Thyroid gland (tissue), 4 donors: ENCODE measurements at regions not wholly inside any gene's neighbourhood (a gene's known extent, or its start where the extent isn't known, plus 50 kb on each side); places are given as distances from the start of the nearest gene placed in this dataset.

Experiments
- DNase-seq, 2 donors: peaks; one replicate each; pipeline ENCODE4 v3.0.0-alpha.2; 2019
- H3K27ac ChIP-seq, 3 donors: fragments of 200-600 bp; sonication (generic); 1 replicate in 2 of 3; 2 replicates in 1 of 3; pipeline ENCODE4 v1.5.1; 2016 to 2019; ENCODE audit warnings: mild to moderate bottlenecking in 1 of 3, moderate library complexity in 1 of 3
- H3K27me3 ChIP-seq: fragments of 200-600 bp; sonication (generic); one replicate; pipeline ENCODE4 v1.5.1; 2019
- H3K36me3 ChIP-seq, 2 donors: fragments of 200-600 bp; sonication (generic); one replicate each; pipeline ENCODE4 v1.5.1; 2016 to 2019
- H3K4me1 ChIP-seq, 2 donors: fragments of 200-600 bp; sonication (generic); one replicate each; pipeline ENCODE4 v1.5.1; 2017 to 2019
- H3K4me3 ChIP-seq, 3 donors: fragments of 200-600 bp; sonication (generic); replicated peaks in 1 of 3; 1 replicate in 2 of 3; 2 replicates in 1 of 3; pipeline ENCODE4 v1.5.1; 2016; ENCODE audit warnings: mild to moderate bottlenecking in 1 of 3
- H3K9me3 ChIP-seq: fragments of 200-600 bp; sonication (generic); one replicate; pipeline ENCODE4 v1.5.1; 2017
- CTCF ChIP-seq, 6 experiments: fragments of 200-600 bp in 3 of 6; fragments of 450-650 bp in 3 of 6; sonication (generic) in 3 of 6; IDR thresholded peaks; one replicate each; pipeline ENCODE4 v1.5.1; 2016 to 2019; ENCODE audit warnings: antibody characterized with exemption in 6 of 6, mild to moderate bottlenecking in 2 of 6, inconsistent platforms in 1 of 6, moderate library complexity in 1 of 6
- POLR2A ChIP-seq, 2 donors: fragments of 450-650 bp; IDR thresholded peaks; one replicate each; pipeline ENCODE4 v1.6.1; 2017; ENCODE audit warnings: antibody characterized with exemption in 2 of 2, mild to moderate bottlenecking in 2 of 2, moderate library complexity in 1 of 2
- WGBS, 2 donors: methylation state at CpG; one replicate each; pipeline ENCODE4 v1.1.5; 2017; 5-methylcytosine and 5-hydroxymethylcytosine counted together
- intact Hi-C: fragments of 100-400 bp; cut with DNase I; formaldehyde crosslinking; loops from one replicate; pipeline ENCODE4 v1.15.1; 2023

DNA sequence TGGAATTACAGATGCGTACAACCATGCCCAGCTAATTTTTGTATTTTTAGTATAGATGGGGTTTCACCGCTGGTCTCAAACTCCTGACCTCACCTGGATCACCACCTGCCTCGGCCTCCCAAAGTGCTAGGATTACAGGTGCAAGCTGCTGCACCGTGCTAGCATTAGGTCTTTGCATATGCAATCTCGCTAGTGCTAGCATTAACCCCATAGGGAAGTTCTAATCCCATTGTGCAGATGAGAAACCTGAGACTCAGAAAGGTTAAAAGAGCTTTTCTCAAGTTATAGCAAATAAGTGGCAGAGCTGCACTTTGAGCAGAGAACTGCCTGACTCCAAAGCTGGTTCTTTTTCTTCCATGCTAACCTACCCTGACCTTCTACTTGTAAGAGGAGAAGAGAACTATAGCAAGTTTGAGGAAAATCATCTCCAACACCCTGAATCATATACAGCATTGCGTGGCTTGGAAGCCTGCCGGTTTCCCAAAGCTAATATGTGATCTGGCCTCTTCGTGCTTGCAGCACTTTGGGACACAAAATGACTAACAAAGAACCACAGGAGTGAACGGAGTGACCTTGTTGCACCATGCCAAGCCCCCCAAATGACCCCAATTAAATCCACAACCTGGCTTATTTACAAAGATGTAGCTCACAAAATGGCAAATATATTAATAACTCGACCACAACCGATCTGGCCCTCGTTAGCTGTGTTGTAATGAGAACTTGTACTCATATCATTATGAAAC, 185.1 kb downstream of the TM2D1 start:
- 78 to 79% methylated on average over 12 of the region's 12 CpGs for WGBS, 2 donors
- Histone ChIP-seq H3K36me3 (no peaks in the 10 kb centered on the region), H3K4me3 (no peak overlapping the region), H3K9me3 (no peaks in the 10 kb centered on the region), H3K27me3 (no peaks in the 10 kb centered on the region), H3K27ac (no peak overlapping the region), H3K4me1 (no peaks in the 10 kb centered on the region)
- TF ChIP-seq CTCF (IDR thresholded peaks at IDR 0.05) (no peak), POLR2A (IDR thresholded peaks at IDR 0.05) (no peak)
- DNase-seq = peak in 1 of 2 donors; percentile 3
- intact Hi-C loops = no loop called here

- H3K4me3 ChIP-seq = no peak overlapping the region
- no peaks in the 10 kb centered on the region for H3K36me3 ChIP-seq
- intact Hi-C loops = no loop called here
- H3K27me3 ChIP-seq = no peaks in the 10 kb centered on the region
- TF ChIP-seq CTCF (IDR thresholded peaks at IDR 0.05) = no peak
- TF ChIP-seq POLR2A (IDR thresholded peaks at IDR 0.05) = no peak
- H3K4me1 ChIP-seq = no peaks in the 10 kb centered on the region
- H3K9me3 ChIP-seq = no peaks in the 10 kb centered on the region
- 78 to 87% methylated on average over 4 of the region's 4 CpGs for WGBS, 2 donors
- no peak overlapping the region for H3K27ac ChIP-seq
- no peak for DNase-seq
Measured at GRCh38 chr1:61538228-61538627, 186.7 kb downstream of the TM2D1 start.

- H3K27ac ChIP-seq = no peak overlapping the region
- no peak for TF ChIP-seq CTCF (IDR thresholded peaks at IDR 0.05)
- no peak for TF ChIP-seq POLR2A (IDR thresholded peaks at IDR 0.05)
- intact Hi-C loops = no loop called here
Measured at GRCh38 chr1:61536174-61537108, 188.5 kb downstream of the TM2D1 start.

DNA sequence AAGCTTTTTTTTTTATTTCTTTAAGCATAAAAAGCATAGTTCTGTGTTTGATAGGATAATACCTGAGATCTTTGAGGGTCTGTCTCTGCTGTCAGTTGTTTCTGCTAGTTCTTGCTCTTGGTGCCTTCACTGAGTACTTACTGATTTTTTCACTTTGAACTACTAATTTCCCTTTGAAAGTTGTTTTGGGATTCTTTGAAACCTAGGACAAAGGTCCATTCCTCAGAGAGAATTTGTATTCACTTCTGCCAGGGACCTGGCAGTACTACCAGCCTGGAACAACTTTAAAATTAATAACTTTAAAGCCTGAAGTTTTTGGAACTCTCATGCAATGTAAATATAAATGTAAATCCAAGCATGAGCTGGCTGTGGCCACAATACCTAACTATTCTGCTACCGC, 190.1 kb downstream of the TM2D1 start:
- Histone ChIP-seq H3K4me1 (no peaks in the 10 kb centered on the region), H3K9me3 (no peaks in the 10 kb centered on the region), H3K27ac (no peak overlapping the region), H3K27me3 (no peaks in the 10 kb centered on the region), H3K36me3 (no peaks in the 10 kb centered on the region), H3K4me3 (no peak overlapping the region)
- intact Hi-C loops = no loop called here
- WGBS, 2 donors = 93 to 95% methylated on average over 1 of the region's 1 CpG
- TF ChIP-seq CTCF (IDR thresholded peaks at IDR 0.05) (no peak), POLR2A (IDR thresholded peaks at IDR 0.05) (no peak)
- DNase-seq = no peak

More at GRCh38 chr1:61536174-61537108, 188.5 kb downstream of the TM2D1 start:
- Histone ChIP-seq H3K27me3 (no peaks in the 10 kb centered on the region), H3K9me3 (no peaks in the 10 kb centered on the region), H3K4me1 (no peaks in the 10 kb centered on the region), H3K4me3 (no peak overlapping the region), H3K36me3 (no peaks in the 10 kb centered on the region)
- DNase-seq = no peak
- WGBS, 2 donors = 86 to 88% methylated on average over 3 of the region's 3 CpGs

DNA sequence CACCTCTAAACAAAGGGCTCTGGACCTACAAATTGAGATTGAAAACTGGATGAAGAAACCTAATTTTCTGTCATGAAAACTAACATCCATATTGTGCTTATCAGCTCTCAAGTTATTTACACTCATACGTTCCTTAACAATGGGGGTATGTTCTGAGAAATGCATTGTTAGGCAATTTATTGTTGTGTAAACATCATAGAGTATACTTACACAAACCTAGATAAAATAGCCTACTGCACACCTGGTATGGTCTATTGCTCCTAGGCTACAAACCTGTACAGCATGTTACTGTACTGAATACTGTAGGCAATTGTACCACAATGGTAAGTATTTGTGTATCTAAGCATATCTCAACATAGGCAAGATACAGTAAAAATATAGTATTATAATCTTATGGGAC, 191.4 kb downstream of the TM2D1 start:
- DNase-seq = no peak
- intact Hi-C loops = no loop called here
- Histone ChIP-seq H3K4me1 (no peaks in the 10 kb centered on the region), H3K9me3 (no peaks in the 10 kb centered on the region), H3K27ac (no peak overlapping the region), H3K36me3 (no peaks in the 10 kb centered on the region), H3K27me3 (no peaks in the 10 kb centered on the region), H3K4me3 (no peak overlapping the region)
- TF ChIP-seq POLR2A (IDR thresholded peaks at IDR 0.05) = no peak
- TF ChIP-seq CTCF (IDR thresholded peaks at IDR 0.05) = no peak
- 85 to 86% methylated on average over 1 of the region's 1 CpG for WGBS, 2 donors
